Neural progenitor cell (in vitro differentiated cells): ENCODE measurements at regions not wholly inside any gene's neighbourhood (a gene's known extent, or its start where the extent isn't known, plus 50 kb on each side); places are given as distances from the start of the nearest gene placed in this dataset.

ENCODE experiments used
- CTCF ChIP-seq: fragments of 200-600 bp; sonication (generic); IDR thresholded peaks from 2 replicates; pipeline ENCODE4 v1.5.1; 2017; ENCODE audit warnings: antibody characterized with exemption, mild to moderate bottlenecking
- EZH2 ChIP-seq: fragments of 200-600 bp; sonication (generic); IDR thresholded peaks from 2 replicates; pipeline ENCODE4 v1.6.1; 2017; ENCODE audit warnings: antibody characterized with exemption, mild to moderate bottlenecking, moderate library complexity
- EZH2phosphoT487 ChIP-seq: fragments of 200-600 bp; sonication (generic); IDR thresholded peaks from 2 replicates; pipeline ENCODE4 v1.6.1; 2017; ENCODE audit warnings: antibody characterized with exemption

GRCh38 chr9:32906213-32906612 is 95.2 kb downstream of the APTX start:
- TF ChIP-seq CTCF (no peak), EZH2 (no peak), EZH2phosphoT487 (no peak)
